ENCODE measurements at regions not wholly inside any gene's neighbourhood (a gene's known extent, or its start where the extent isn't known, plus 50 kb on each side); places are given as distances from the start of the nearest gene placed in this dataset.

DNA sequence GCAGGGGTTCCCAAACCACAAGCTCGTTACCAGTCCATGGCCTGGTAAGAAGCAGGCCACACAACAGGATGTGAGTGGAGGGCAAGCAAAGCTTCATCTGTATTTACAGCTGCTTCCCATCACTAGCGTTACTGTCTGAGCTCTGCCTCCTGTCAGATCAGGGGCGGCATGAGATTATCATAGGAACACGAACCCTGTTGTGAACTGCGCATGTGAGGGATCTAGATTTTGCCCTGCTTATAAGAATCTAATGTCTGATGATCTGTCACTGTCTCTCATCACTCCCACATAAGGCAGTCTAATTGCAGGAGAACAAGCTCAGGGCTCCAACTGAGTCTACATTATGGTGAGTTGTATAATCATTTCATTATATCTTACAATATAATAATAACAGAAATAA lies 677.4 kb upstream of the SLITRK6 start:
- TF ChIP-seq FOXM1 (IDR thresholded peaks at IDR 0.05; ENCODE audit: borderline replicate concordance, low read depth): no peak
- TF ChIP-seq YY1 (IDR thresholded peaks at IDR 0.05; ENCODE audit: low read depth): no peak

All from Ishikawa (cell line).